ENCODE measurements at regions not wholly inside any gene's neighbourhood (a gene's known extent, or its start where the extent isn't known, plus 50 kb on each side); places are given as distances from the start of the nearest gene placed in this dataset.

- peaks cover 8 to 24% (median 17%) of the 10 kb centered on the region in 4 donors for H3K4me1 ChIP-seq (ENCODE audit: control insufficient read depth in 4 of 4, insufficient read depth in 4 of 4, low read length in 3 of 4)
- no peaks in the 10 kb centered on the region for H3K27me3 ChIP-seq (ENCODE audit: control insufficient read depth in 4 of 4, insufficient read depth in 4 of 4, low read length in 3 of 4)
- no peaks in the 10 kb centered on the region for H3K9me3 ChIP-seq (ENCODE audit: control insufficient read depth in 4 of 4, low read length in 3 of 4)
- 29% methylated on average over 3 of the region's 3 CpGs for WGBS
- H3K36me3 ChIP-seq (ENCODE audit: control insufficient read depth in 4 of 4, insufficient read depth in 3 of 4, low read depth in 1 of 4, low read length in 3 of 4): no peaks in the 10 kb centered on the region
- H3K9ac ChIP-seq (ENCODE audit: low read depth in 1 of 2, low read length in 2 of 2): peak overlapping the region in 1 of 2 donors; percentile 5
- peak overlapping the region in 1 of 3 donors; percentile 7 for H3K4me3 ChIP-seq (ENCODE audit: low read depth in 1 of 3, low read length in 3 of 3)
- TF ChIP-seq GABPA (IDR thresholded peaks at IDR 0.05 in 1 of 2, conservative IDR thresholded peaks at IDR 0.05 in 1 of 2): no peak
- no peak for TF ChIP-seq TAF1 (conservative IDR thresholded peaks at IDR 0.05)
- TF ChIP-seq YY1 (IDR thresholded peaks at IDR 0.05): peak; percentile 87
- peak; percentile 83 for TF ChIP-seq ZBTB33 (IDR thresholded peaks at IDR 0.05)
- peak; percentile 90 for TF ChIP-seq HNF4G (IDR thresholded peaks at IDR 0.05)
- TF ChIP-seq JUND (IDR thresholded peaks at IDR 0.05): peak; percentile 61 to 78
- peak; percentile 98 for TF ChIP-seq SP1 (IDR thresholded peaks at IDR 0.05)
- peak; percentile 87 to 88 for TF ChIP-seq RXRA (IDR thresholded peaks at IDR 0.05)
- peak; percentile 81 for TF ChIP-seq REST (IDR thresholded peaks at IDR 0.05)
- TF ChIP-seq RAD21 (IDR thresholded peaks at IDR 0.05): peak; percentile 56 to 58
- TF ChIP-seq EGR1 (IDR thresholded peaks at IDR 0.05; ENCODE audit: low read depth in 2 of 2): peak; percentile 18 to 60
- no peak for TF ChIP-seq NR2F2 (IDR thresholded peaks at IDR 0.05)
- no peak for TF ChIP-seq CTCF (IDR thresholded peaks at IDR 0.05; ENCODE audit: low read depth, low read length, missing input control)
- peak; percentile 8 for TF ChIP-seq FOXA1 (IDR thresholded peaks at IDR 0.05)
- no peak for TF ChIP-seq ATF3 (IDR thresholded peaks at IDR 0.05)
- peak; percentile 61 for TF ChIP-seq MAX (IDR thresholded peaks at IDR 0.05)
- peak; percentile 94 to 96 for TF ChIP-seq HNF4A (conservative IDR thresholded peaks at IDR 0.05)
- TF ChIP-seq FOXA2 (IDR thresholded peaks at IDR 0.05): no peak
- DNase-seq (ENCODE audit: low spot score): no peak
- peak overlapping the region; percentile 11 to 51 for H3K27ac ChIP-seq (ENCODE audit: low read depth in 1 of 2, low read length in 2 of 2)
Observed at GRCh38 chr4:130073145-130073790, 977.3 kb downstream of the C4orf33 start.
